GM12892 (cell line): ENCODE measurements at regions not wholly inside any gene's neighbourhood (a gene's known extent, or its start where the extent isn't known, plus 50 kb on each side); places are given as distances from the start of the nearest gene placed in this dataset.

Experiments
- POLR2A ChIP-seq: IDR thresholded peaks from 2 replicates; pipeline ENCODE4 v1.6.1; 2011; ENCODE audit warnings: low read depth, low read length, control low read depth
- POLR2AphosphoS5 ChIP-seq: IDR thresholded peaks from 2 replicates; pipeline ENCODE4 v1.6.1; 2011; ENCODE audit warnings: low read depth, low read length, control low read depth
- TAF1 ChIP-seq: IDR thresholded peaks from 2 replicates; pipeline ENCODE4 v1.6.1; 2011; ENCODE audit warnings: low read depth, mild to moderate bottlenecking, control low read depth, low read length, borderline replicate concordance

- no peak for TF ChIP-seq POLR2A
- TF ChIP-seq POLR2AphosphoS5 = no peak
- no peak for TF ChIP-seq TAF1
Observed at GRCh38 chr20:12113075-12113467, 195.4 kb downstream of the BTBD3 start.
